Lower leg skin (tissue), 4 donors: ENCODE measurements at regions not wholly inside any gene's neighbourhood (a gene's known extent, or its start where the extent isn't known, plus 50 kb on each side); places are given as distances from the start of the nearest gene placed in this dataset.

Source experiments
- DNase-seq, 2 donors: peaks; one replicate each; pipeline ENCODE4 v3.0.0-alpha.2; 2019; ENCODE audit warnings: low spot score in 2 of 2
- H3K4me3 ChIP-seq: fragments of 200-600 bp; sonication (generic); 2 replicates; pipeline ENCODE4 v1.5.1; 2017; ENCODE audit warnings: mild to moderate bottlenecking, low read depth; ENCODE audit not compliant: poor library complexity, severe bottlenecking
- CTCF ChIP-seq, 3 donors: fragments of 450-650 bp; IDR thresholded peaks; one replicate each; pipeline ENCODE4 v1.5.1; 2016; ENCODE audit warnings: antibody characterized with exemption in 3 of 3, mild to moderate bottlenecking in 3 of 3, moderate library complexity in 2 of 3
- POLR2A ChIP-seq, 2 donors: fragments of 450-650 bp; IDR thresholded peaks; one replicate each; pipeline ENCODE4 v1.6.1; 2016 to 2017; ENCODE audit warnings: antibody characterized with exemption in 2 of 2, mild to moderate bottlenecking in 1 of 2, moderate library complexity in 1 of 2
- WGBS, 2 donors: methylation state at CpG; one replicate each; pipeline ENCODE4 v1.1.5; 2018; 5-methylcytosine and 5-hydroxymethylcytosine counted together
- intact Hi-C: fragments of 100-400 bp; cut with DNase I; formaldehyde crosslinking; loops from one replicate; pipeline ENCODE4 v1.15.0; 2023; ENCODE audit warnings: low total_unique reads

DNA sequence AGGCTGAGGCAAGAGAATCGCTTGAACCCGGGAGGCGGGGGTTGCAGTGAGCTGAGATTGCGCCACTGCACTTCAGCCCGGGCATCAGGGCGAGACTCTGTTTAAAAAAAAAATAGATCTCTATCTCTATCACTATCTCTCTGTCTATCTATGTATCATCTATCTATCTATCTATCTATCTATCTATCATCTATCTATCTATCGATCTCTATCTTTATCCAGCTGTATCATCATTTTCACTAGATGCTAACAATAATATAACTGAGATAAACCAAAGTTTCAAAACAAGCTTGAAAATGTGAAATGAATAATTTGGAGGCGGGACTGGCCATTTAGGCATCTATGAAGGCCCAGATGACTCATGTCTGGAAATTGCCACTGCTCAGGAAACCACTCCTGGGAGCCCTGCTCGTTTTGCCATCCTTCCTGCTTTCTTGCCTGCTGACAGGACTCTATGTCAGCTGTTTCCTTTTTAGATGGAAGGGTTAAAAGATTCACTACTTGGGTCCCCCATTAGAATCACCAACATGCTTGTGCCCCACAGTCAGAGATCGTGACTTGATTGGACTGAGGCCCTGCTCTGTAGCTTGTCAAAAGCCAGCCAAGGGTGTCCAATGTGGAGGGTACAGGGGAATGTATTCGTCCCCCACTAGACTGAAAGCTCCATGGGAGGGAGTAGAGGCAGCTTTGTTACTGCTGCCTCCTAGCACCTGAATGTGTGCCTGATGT, 61.7 kb downstream of the UTRN start:
- no peak overlapping the region for H3K4me3 ChIP-seq
- intact Hi-C loops = no loop called here
- DNase-seq = no peak
- TF ChIP-seq POLR2A (IDR thresholded peaks at IDR 0.05) (no peak), CTCF (IDR thresholded peaks at IDR 0.05) (no peak)
- 71 to 75% methylated on average over 11 of the region's 11 CpGs for WGBS, 2 donors

GRCh38 chr6:144347448-144347759, 62.3 kb downstream of the UTRN start:
- TF ChIP-seq POLR2A (IDR thresholded peaks at IDR 0.05) (no peak), CTCF (IDR thresholded peaks at IDR 0.05) (no peak)
- H3K4me3 ChIP-seq = no peak overlapping the region
- DNase-seq = no peak
- intact Hi-C loops = no loop called here

DNA sequence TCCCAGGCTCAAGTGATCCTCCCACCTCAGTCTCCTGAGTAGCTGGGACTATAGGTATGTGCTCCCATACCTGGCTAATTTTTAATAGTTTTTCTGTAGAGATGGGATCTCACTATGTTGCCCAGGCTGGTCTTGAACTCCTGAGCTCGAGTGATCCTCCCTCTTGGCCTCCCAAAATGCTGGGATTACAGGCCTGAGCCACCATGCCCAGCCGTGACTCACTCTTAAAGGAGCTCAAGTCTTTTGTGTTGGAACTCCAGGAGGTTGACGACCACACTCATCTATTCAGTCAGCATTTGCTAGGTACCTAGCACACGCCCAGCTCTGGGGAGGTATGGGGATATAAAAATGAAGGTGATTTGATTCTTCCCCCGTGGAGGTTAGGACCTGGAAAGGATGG, 62.8 kb downstream of the UTRN start:
- DNase-seq = no peak
- TF ChIP-seq POLR2A (IDR thresholded peaks at IDR 0.05) = no peak
- no peak for TF ChIP-seq CTCF (IDR thresholded peaks at IDR 0.05)
- H3K4me3 ChIP-seq = no peak overlapping the region
- WGBS, 2 donors = 84 to 86% methylated on average over 5 of the region's 5 CpGs
- intact Hi-C loops = no loop called here

DNA sequence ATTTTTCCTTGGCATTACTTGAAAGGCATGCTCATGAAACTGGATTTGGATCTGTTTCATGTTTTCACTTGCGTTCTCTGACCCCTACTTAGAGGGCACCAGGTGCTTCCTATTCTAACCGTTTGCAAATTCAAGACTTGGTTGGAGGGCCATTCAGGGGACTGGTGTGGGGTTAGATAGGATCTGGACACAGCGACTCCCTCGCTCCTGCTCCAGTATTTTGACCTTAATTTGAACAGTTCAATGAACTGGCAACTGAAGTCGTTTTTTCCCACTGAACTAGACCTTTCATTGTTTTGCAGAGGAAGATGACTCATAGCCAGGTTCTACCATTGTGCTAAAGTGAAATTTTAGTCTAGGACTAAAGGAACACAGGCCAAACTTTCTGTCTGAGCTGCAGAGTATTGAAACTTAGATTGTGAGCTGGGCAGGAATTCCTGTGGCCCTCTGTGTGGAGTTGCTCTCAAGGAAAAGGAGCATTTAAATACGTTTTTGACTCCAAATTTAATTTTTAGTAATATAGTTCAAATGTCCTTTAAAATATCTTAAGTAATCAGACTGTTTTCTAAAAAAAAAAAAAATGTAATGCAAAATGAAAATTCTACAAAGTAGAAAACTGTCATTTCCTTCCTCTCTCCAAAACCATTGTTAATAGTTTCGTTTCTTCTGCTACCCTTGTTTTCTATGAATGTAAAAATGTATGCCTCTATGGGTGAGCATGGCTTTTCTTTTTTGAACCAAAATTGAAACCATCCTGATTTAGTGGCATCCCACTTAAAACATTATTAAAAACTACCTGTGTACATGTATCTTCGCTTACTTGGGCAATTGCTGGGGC, 64.8 kb downstream of the UTRN start:
- WGBS, 2 donors = 23 to 25% methylated on average over 8 of the region's 8 CpGs
- intact Hi-C loops = no loop called here
- TF ChIP-seq POLR2A (IDR thresholded peaks at IDR 0.05) (no peak), CTCF (IDR thresholded peaks at IDR 0.05) (no peak)
- DNase-seq = no peak
- H3K4me3 ChIP-seq = no peak overlapping the region

- intact Hi-C loops = no loop called here
- WGBS, 2 donors = 19 to 30% methylated on average over 2 of the region's 2 CpGs
- TF ChIP-seq POLR2A (IDR thresholded peaks at IDR 0.05) = no peak
- no peak for TF ChIP-seq CTCF (IDR thresholded peaks at IDR 0.05)
- DNase-seq = no peak
- H3K4me3 ChIP-seq = no peak overlapping the region
Observed at GRCh38 chr6:144350528-144350880, 65.4 kb downstream of the UTRN start.
